ENCODE measurements at regions not wholly inside any gene's neighbourhood (a gene's known extent, or its start where the extent isn't known, plus 50 kb on each side); places are given as distances from the start of the nearest gene placed in this dataset.

GRCh38 chr20:57066126-57066900 lies 200.1 kb downstream of the BMP7 start:
- ATAC-seq (no peak), DNase-seq (no peak)
- no peak overlapping the region for H3K27ac ChIP-seq
- H3K36me3 ChIP-seq, result no peaks in the 10 kb centered on the region
- H3K9me3 ChIP-seq, result no peaks in the 10 kb centered on the region
- peaks cover 0 to 72% (median 58%) of the 10 kb centered on the region in 7 donors for H3K27me3 ChIP-seq
- H3K4me3 ChIP-seq, result no peak overlapping the region
- TF ChIP-seq CTCF (IDR thresholded peaks at IDR 0.05), result no peak
- no peaks in the 10 kb centered on the region for H3K4me1 ChIP-seq
- intact Hi-C loops (cut with DNase I), result no loop called here
- 73 to 78% methylated on average over 11 of the region's 11 CpGs for WGBS, 2 donors

- H3K27me3 ChIP-seq, result peaks cover 0 to 90% (median 69%) of the 10 kb centered on the region in 7 donors
- intact Hi-C loops (cut with DNase I), result no loop called here
- H3K4me1 ChIP-seq, result no peaks in the 10 kb centered on the region
- no peak overlapping the region for H3K4me3 ChIP-seq
- 68 to 70% methylated on average over 8 of the region's 8 CpGs for WGBS, 2 donors
- H3K9me3 ChIP-seq, result no peaks in the 10 kb centered on the region
- TF ChIP-seq CTCF (IDR thresholded peaks at IDR 0.05), result no peak
- no peak for ATAC-seq
- no peaks in the 10 kb centered on the region for H3K36me3 ChIP-seq
- no peak for DNase-seq
- no peak overlapping the region for H3K27ac ChIP-seq
Measured at GRCh38 chr20:57069442-57069841, 197.0 kb downstream of the BMP7 start.

DNA sequence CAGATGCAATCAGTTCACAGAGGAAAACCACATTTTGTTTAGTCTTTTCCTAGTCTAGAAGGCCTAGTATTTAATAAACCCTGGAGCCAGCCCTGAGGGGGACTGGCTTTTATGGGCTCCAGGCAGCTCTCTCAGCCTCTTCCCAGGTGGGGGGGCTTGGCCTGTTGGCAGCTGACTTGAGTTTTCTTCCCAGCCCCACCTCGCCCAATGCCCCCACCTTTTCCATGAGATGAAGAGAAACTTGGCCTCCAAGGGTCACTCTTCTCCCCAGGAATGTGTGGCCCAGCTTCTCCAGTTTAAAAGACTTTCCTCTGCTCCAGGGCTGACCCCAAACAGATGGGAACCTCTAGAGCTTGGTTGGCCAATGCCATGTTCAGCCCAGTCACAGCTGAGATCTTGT lies 196.1 kb downstream of the BMP7 start:
- H3K4me3 ChIP-seq, result no peak overlapping the region
- no peaks in the 10 kb centered on the region for H3K36me3 ChIP-seq
- no peaks in the 10 kb centered on the region for H3K4me1 ChIP-seq
- peaks cover 0 to 97% (median 62%) of the 10 kb centered on the region in 7 donors for H3K27me3 ChIP-seq
- H3K27ac ChIP-seq, result no peak overlapping the region
- 82 to 89% methylated on average over 1 of the region's 1 CpG for WGBS, 2 donors
- intact Hi-C loops (cut with DNase I), result no loop called here
- H3K9me3 ChIP-seq, result no peaks in the 10 kb centered on the region
- DNase-seq (no peak), ATAC-seq (no peak)
- TF ChIP-seq CTCF (IDR thresholded peaks at IDR 0.05), result no peak

DNA sequence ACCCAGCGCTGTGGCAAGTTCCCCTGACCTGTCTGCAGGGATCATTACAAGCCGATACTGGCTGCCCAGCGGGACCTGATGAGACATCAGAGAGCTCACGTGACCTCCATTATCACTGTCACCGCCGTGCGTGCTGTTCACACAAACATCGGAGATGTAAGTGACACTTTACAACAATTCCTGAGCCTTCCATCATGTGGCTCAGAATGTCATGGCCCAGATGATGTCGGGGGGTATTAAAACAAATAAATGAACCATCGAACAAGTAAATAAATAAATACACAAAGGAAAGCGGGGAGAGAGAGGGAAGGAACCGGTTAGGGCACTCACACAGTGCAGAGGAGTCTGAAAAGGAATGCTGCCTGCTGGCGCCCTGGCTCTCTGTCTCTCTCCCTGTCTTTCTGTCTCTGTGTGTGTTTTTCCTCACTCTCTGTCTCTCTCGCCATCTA lies 195.1 kb downstream of the BMP7 start:
- intact Hi-C loops (cut with DNase I), result no loop called here

More for the DNA sequence above, 195.1 kb downstream of the BMP7 start:
- H3K36me3 ChIP-seq, result no peaks in the 10 kb centered on the region
- no peak for DNase-seq
- ATAC-seq, result peak in 1 of 8 donors; percentile 23
- H3K27ac ChIP-seq, result no peak overlapping the region
- WGBS, 2 donors, result 3% methylated on average over 14 of the region's 14 CpGs
- H3K4me1 ChIP-seq, result no peaks in the 10 kb centered on the region
- no peak overlapping the region for H3K4me3 ChIP-seq
- no peaks in the 10 kb centered on the region for H3K9me3 ChIP-seq
- TF ChIP-seq CTCF (IDR thresholded peaks at IDR 0.05), result no peak
- peaks cover 0 to 93% (median 65%) of the 10 kb centered on the region in 7 donors for H3K27me3 ChIP-seq
